ENCODE measurements at regions not wholly inside any gene's neighbourhood (a gene's known extent, or its start where the extent isn't known, plus 50 kb on each side); places are given as distances from the start of the nearest gene placed in this dataset.

- TF ChIP-seq CTCF (IDR thresholded peaks at IDR 0.05) (no peak), EP300 (IDR thresholded peaks at IDR 0.05) (no peak), POLR2A (IDR thresholded peaks at IDR 0.05) (no peak), POLR2AphosphoS5 (IDR thresholded peaks at IDR 0.05) (no peak)
Measured at GRCh38 chr2:149871091-149871885, 283.7 kb upstream of the MMADHC start.

Data from suprapubic skin (tissue), 4 donors.